ENCODE measurements at regions not wholly inside any gene's neighbourhood (a gene's known extent, or its start where the extent isn't known, plus 50 kb on each side); places are given as distances from the start of the nearest gene placed in this dataset.

DNA sequence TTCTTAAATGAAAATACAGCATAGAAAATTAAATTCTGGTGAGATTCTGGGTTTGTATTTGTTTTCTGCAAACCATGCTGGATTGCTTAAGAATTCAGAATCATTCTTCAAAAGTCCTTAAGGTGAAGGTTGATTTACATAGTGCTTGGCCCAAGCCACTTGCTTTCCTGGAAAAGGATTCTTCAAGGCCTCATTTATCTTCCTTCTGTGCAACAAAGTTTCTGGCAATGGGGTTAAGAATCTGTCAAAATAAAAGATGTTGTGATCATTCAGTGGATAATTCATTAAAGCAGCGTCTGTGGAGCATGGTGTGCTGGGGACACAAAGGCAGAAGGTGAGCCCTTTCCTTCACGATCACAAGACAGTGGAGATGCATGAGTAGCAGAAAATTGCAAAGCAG is 351.9 kb downstream of the GALR1 start:
- H3K36me3 ChIP-seq (ENCODE audit: low read depth), result no peaks in the 10 kb centered on the region
- ATAC-seq (no peak), DNase-seq (no peak)
- no peaks in the 10 kb centered on the region for H3K4me1 ChIP-seq (ENCODE audit: low read depth)
- H3K4me3 ChIP-seq, result no peak overlapping the region
- H3K9me3 ChIP-seq, result no peaks in the 10 kb centered on the region
- intact Hi-C loops (cut with DNase I, micrococcal nuclease), result no loop called here
- TF ChIP-seq, protein P1, sequence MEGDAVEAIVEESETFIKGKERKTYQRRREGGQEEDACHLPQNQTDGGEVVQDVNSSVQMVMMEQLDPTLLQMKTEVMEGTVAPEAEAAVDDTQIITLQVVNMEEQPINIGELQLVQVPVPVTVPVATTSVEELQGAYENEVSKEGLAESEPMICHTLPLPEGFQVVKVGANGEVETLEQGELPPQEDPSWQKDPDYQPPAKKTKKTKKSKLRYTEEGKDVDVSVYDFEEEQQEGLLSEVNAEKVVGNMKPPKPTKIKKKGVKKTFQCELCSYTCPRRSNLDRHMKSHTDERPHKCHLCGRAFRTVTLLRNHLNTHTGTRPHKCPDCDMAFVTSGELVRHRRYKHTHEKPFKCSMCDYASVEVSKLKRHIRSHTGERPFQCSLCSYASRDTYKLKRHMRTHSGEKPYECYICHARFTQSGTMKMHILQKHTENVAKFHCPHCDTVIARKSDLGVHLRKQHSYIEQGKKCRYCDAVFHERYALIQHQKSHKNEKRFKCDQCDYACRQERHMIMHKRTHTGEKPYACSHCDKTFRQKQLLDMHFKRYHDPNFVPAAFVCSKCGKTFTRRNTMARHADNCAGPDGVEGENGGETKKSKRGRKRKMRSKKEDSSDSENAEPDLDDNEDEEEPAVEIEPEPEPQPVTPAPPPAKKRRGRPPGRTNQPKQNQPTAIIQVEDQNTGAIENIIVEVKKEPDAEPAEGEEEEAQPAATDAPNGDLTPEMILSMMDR (IDR thresholded peaks at IDR 0.05), result no peak

DNA sequence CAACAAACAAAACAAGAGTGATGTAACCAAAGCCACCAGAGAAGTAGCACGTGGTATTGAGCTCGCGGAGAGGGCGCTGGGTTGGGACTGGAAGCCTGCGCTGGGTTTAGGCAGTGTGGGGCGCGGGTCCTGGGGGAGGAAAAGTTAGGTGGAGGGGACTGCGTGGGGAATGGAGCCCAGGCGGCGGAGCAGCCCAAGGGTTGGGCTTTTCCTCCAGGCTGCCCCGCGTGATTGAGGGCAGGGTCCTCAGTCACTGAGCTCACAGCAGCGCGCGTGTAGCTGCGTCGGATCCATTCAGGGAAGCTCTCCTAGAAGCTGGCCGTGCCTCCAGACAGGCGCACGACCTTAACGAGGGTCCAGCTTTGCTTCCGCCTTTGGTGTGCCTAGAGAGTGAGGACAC is 357.4 kb downstream of the GALR1 start:
- Histone ChIP-seq H3K4me1 (ENCODE audit: low read depth) (no peaks in the 10 kb centered on the region), H3K4me3 (no peak overlapping the region), H3K36me3 (ENCODE audit: low read depth) (no peaks in the 10 kb centered on the region), H3K9me3 (no peaks in the 10 kb centered on the region)
- no peak for ATAC-seq
- intact Hi-C loops (cut with DNase I, micrococcal nuclease), result no loop called here
- TF ChIP-seq, protein P1 (IDR thresholded peaks at IDR 0.05), result no peak
- DNase-seq, result no peak

DNA sequence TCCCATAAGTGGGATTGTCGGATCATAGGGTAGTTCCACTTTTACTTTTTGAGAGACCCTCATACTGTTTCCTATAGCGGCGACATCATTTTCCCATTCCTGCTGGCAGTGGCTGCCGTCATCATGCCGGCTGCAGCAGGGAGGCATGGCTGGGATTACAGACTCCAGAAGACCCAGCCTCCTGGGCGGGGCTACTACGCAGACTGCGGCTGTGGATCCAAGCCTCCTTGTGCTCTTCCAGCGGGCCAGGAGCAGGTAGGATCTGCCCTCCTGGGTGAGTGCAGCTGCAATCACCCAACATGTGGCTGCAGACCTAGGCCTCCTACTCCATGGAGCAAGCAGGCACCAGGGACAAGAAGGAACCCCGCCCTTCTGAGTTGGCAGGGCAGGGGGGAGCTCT is 359.2 kb downstream of the GALR1 start:
- ATAC-seq (no peak), DNase-seq (no peak)
- intact Hi-C loops (cut with DNase I, micrococcal nuclease), result no loop called here
- TF ChIP-seq, protein P1 (IDR thresholded peaks at IDR 0.05), result no peak
- H3K9me3 ChIP-seq, result no peaks in the 10 kb centered on the region
- no peaks in the 10 kb centered on the region for H3K4me1 ChIP-seq (ENCODE audit: low read depth)
- no peak overlapping the region for H3K4me3 ChIP-seq
- H3K36me3 ChIP-seq (ENCODE audit: low read depth), result no peaks in the 10 kb centered on the region

DNA sequence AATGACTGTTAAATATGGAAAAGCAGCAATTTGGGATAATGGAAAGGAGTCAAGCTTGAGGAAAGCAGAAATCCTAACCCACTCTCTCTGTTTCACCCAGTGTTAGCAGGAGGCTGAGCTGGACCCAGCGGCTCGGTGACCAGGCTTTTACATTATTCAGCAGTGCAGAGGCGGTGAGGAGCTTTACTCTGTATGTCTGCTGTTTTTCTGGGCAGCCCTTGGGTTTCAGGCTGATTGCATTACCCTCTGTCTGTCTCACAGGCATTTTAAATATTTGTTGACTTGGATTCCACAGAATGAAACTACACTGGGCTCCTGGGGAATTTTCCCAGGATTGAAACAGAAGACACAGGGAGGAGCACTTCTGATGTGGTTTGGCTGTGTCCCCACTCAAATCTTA is 368.0 kb downstream of the GALR1 start:
- H3K4me3 ChIP-seq, result no peak overlapping the region
- H3K36me3 ChIP-seq (ENCODE audit: low read depth), result no peaks in the 10 kb centered on the region
- no peaks in the 10 kb centered on the region for H3K4me1 ChIP-seq (ENCODE audit: low read depth)
- H3K9me3 ChIP-seq, result no peaks in the 10 kb centered on the region
- TF ChIP-seq, protein P1 (IDR thresholded peaks at IDR 0.05), result no peak
- intact Hi-C loops (cut with DNase I, micrococcal nuclease), result no loop called here
- DNase-seq (no peak), ATAC-seq (no peak)

DNA sequence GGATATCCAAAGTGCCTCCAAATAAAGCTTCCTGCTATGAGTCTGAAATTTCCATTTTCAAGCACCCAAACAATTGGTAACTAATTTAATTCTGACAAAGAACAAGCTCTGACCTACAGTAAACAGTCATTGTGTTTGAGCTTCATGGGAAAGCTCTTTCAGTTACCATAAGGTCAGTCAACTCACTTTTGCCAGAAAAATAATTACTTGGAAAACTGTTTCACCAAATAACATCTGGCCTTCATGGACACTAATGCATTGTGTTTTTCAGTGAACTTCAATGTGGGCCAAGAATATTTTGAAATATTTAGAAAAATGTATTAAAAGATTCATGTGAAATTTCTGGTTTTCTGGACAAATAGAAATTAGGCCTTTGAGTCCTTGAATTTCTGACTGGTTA is 369.9 kb downstream of the GALR1 start:
- intact Hi-C loops (cut with DNase I, micrococcal nuclease), result no loop called here
- H3K4me3 ChIP-seq, result no peak overlapping the region
- H3K4me1 ChIP-seq (ENCODE audit: low read depth), result no peaks in the 10 kb centered on the region
- no peaks in the 10 kb centered on the region for H3K9me3 ChIP-seq
- no peak for DNase-seq
- no peak for ATAC-seq
- no peaks in the 10 kb centered on the region for H3K36me3 ChIP-seq (ENCODE audit: low read depth)
- TF ChIP-seq, protein P1 (IDR thresholded peaks at IDR 0.05), result no peak

DNA sequence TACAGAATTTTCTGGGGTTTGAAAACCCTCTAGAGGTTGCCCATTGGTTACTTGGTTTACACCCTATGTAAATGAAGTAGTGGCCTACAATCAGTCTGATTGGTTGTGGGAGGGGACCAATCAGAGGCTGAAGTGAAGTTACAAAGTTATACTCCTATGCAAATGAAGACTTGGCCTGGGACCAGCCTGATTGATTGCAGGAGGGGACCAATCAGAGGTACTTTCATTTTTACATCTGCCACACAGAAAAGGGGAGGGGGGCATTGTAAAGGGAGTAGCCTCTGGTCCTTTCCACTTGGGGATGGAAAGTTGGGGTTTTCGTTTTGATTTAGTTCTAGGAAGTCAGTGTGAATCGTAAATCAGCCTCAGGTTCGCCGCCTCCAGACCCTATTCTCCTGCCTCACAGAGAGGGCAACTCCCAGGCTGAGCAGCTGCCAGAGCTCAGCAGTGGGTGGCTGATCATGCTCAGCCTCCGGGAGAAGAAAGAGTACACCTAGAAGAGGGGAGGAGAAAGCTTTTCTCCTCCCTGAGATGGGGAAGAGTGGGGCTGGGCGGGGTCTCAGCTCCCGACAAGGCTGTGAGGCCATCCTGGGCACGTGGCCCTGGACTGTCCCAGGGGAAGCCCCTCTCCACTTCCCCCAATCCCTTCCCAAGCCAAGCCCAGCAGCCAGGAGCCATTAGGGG is 372.5 kb downstream of the GALR1 start:
- no peaks in the 10 kb centered on the region for H3K4me1 ChIP-seq (ENCODE audit: low read depth)
- DNase-seq (no peak), ATAC-seq (no peak)
- H3K4me3 ChIP-seq, result no peak overlapping the region
- no peaks in the 10 kb centered on the region for H3K9me3 ChIP-seq
- intact Hi-C loops (cut with DNase I, micrococcal nuclease), result no loop called here
- TF ChIP-seq, protein P1 (IDR thresholded peaks at IDR 0.05), result no peak
- no peaks in the 10 kb centered on the region for H3K36me3 ChIP-seq (ENCODE audit: low read depth)
